GM12891 (cell line): ENCODE measurements at regions not wholly inside any gene's neighbourhood (a gene's known extent, or its start where the extent isn't known, plus 50 kb on each side); places are given as distances from the start of the nearest gene placed in this dataset.

Experiments used
- PAX5 ChIP-seq: IDR thresholded peaks from 2 replicates; pipeline ENCODE4 v1.6.1; 2011; ENCODE audit warnings: low read length, moderate library complexity, mild to moderate bottlenecking; ENCODE audit not compliant: insufficient read depth, severe bottlenecking
- POLR2A ChIP-seq: IDR thresholded peaks from 2 replicates; pipeline ENCODE4 v1.6.1; 2011; ENCODE audit warnings: low read depth, low read length, control low read depth
- POLR2AphosphoS5 ChIP-seq: IDR thresholded peaks from 2 replicates; pipeline ENCODE4 v1.6.1; 2011; ENCODE audit warnings: low read depth, low read length, control low read depth
- SPI1 ChIP-seq: IDR thresholded peaks from 2 replicates; pipeline ENCODE4 v1.6.1; 2011; ENCODE audit warnings: low read depth, low read length, control low read depth
- TAF1 ChIP-seq: IDR thresholded peaks from 2 replicates; pipeline ENCODE4 v1.6.1; 2011; ENCODE audit warnings: low read depth, low read length, control low read depth

- no peak for TF ChIP-seq POLR2A
- TF ChIP-seq PAX5: no peak
- no peak for TF ChIP-seq POLR2AphosphoS5
- TF ChIP-seq TAF1: no peak
- no peak for TF ChIP-seq SPI1
Observed at GRCh38 chr17:62163847-62164246, 98.8 kb upstream of the MED13 start.
